PFSK-1 (cell line): ENCODE measurements at regions not wholly inside any gene's neighbourhood (a gene's known extent, or its start where the extent isn't known, plus 50 kb on each side); places are given as distances from the start of the nearest gene placed in this dataset.

Experiments used
- FOXP2 ChIP-seq: optimal IDR thresholded peaks from 2 replicates; pipeline ENCODE3; 2011; ENCODE audit warnings: borderline replicate concordance, control low read depth, inconsistent platforms; ENCODE audit not compliant: insufficient read depth; ENCODE audit errors: extremely low read length, extremely low read depth
- POLR2AphosphoS5 ChIP-seq: IDR thresholded peaks from 2 replicates; pipeline ENCODE4 v1.6.1; 2012; ENCODE audit warnings: low read depth, mild to moderate bottlenecking, control low read depth, low read length, moderate library complexity
- REST ChIP-seq, 2 experiments: IDR thresholded peaks; 2 replicates each; pipeline versions ENCODE4 v1.6.1 to v1.8.0; 2011 to 2012; ENCODE audit warnings: low read depth in 2 of 2, low read length in 2 of 2, control low read depth in 1 of 2, inconsistent platforms in 1 of 2, mild to moderate bottlenecking in 1 of 2, moderate library complexity in 1 of 2; ENCODE audit not compliant: insufficient read depth in 1 of 2
- TAF1 ChIP-seq: IDR thresholded peaks from 2 replicates; pipeline ENCODE4 v1.6.1; 2012; ENCODE audit warnings: low read length, control low read depth, borderline replicate concordance; ENCODE audit not compliant: insufficient read depth

DNA sequence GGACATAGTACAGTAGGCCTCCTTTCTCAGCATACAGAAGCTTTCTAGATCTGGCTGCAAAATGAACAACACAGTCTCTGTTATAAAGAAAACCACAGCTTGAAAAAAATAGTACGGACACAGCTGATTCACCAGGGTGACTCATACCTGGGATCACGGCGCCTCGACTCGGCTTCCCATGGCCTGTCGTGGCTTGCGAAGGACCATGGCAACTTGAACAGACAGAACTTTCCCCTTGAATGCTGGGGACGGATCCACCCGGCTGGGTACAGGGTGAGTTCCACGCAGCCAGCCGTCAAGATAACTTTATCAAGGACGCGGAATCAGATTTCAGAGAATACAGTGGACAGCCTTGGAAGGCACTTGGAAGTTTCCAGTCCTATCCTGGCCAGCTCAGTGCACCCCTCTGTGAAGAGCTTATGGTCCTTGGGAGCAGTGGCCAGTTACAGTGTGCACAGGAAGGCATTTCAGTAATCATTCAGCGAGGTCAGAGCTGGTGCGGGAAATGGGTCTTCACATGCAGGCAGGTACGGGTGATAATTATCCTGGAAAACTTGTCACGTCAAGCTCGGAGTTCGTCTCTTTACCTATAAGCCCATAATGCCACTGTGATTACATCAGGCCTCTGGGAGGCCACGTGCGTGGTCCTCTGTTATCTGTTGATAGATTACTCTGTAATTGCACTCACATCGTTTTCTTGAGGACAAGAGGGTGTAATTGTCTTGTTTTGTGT, 57.9 kb upstream of the MAF start:
- TF ChIP-seq TAF1 (no peak), POLR2AphosphoS5 (no peak), REST (IDR thresholded peaks at IDR 0.05; ENCODE audit: insufficient read depth in 1 of 2, low read depth in 2 of 2, low read length in 2 of 2) (no peak), FOXP2 (no peak)
